H1 (cell line): ENCODE measurements at regions not wholly inside any gene's neighbourhood (a gene's known extent, or its start where the extent isn't known, plus 50 kb on each side); places are given as distances from the start of the nearest gene placed in this dataset.

ENCODE experiments used
- CTCF ChIA-PET: fragments of 300-600 bp; sonication (Branson Sonifier 250); formaldehyde crosslinking; loops from one replicate; lab custom pipeline; 2021; ENCODE audit not compliant: partially characterized antibody; lab: Charles Lee
- POLR2A ChIA-PET: fragments of 300-600 bp; sonication (Branson Sonifier 250); formaldehyde crosslinking; loops from one replicate; lab custom pipeline; 2021; ENCODE audit warnings: inconsistent platforms; ENCODE audit not compliant: partially characterized antibody; lab: Charles Lee
- DNase-seq, 2 experiments: peaks; one replicate each; pipeline versions ENCODE4 v3.0.0 to v3.0.0-alpha.2; 2010 to 2022; ENCODE audit warnings: low spot score in 2 of 2, low read depth in 1 of 2, mixed read lengths in 1 of 2
- FAIRE-seq: peaks from 2 replicates; lab custom pipeline; 2011; peaks lifted over from hg19 to GRCh38; lab: Jason Lieb, UNC
- H2AFZ ChIP-seq: 2 replicates; pipeline ENCODE4 v1.8.1; 2012; ENCODE audit warnings: low read length, inconsistent platforms
- H2AK5ac ChIP-seq: 2 replicates; pipeline ENCODE4 v1.6.1; 2013; ENCODE audit warnings: low read depth, low read length
- H2BK120ac ChIP-seq: replicated peaks from 2 replicates; pipeline ENCODE3; 2013; ENCODE audit warnings: low read depth, low read length, inconsistent platforms
- H2BK12ac ChIP-seq: 2 replicates; pipeline ENCODE4 v1.6.1; 2013; ENCODE audit warnings: low read depth, low read length
- H2BK15ac ChIP-seq: 2 replicates; pipeline ENCODE4 v1.6.1; 2013; ENCODE audit warnings: low read length
- H2BK20ac ChIP-seq: 2 replicates; pipeline ENCODE4 v1.6.1; 2013; ENCODE audit warnings: low read length
- H2BK5ac ChIP-seq: 2 replicates; pipeline ENCODE4 v1.6.1; 2013; ENCODE audit warnings: low read depth, low read length
- H3K14ac ChIP-seq: 2 replicates; pipeline ENCODE4 v1.6.1; 2013; ENCODE audit warnings: inconsistent platforms; ENCODE audit not compliant: insufficient read length
- H3K18ac ChIP-seq: 2 replicates; pipeline ENCODE4 v1.6.1; 2013; ENCODE audit warnings: low read length; ENCODE audit errors: extremely low read depth
- H3K23ac ChIP-seq: 2 replicates; pipeline ENCODE4 v1.6.1; 2013; ENCODE audit warnings: inconsistent platforms; ENCODE audit not compliant: insufficient read length
- H3K23me2 ChIP-seq: 2 replicates; pipeline ENCODE4 v1.6.1; 2013; ENCODE audit warnings: low read depth, low read length
- H3K27ac ChIP-seq: 2 replicates; pipeline ENCODE4 v1.6.1; 2011; ENCODE audit warnings: low read depth, low read length, inconsistent platforms
- H3K27me3 ChIP-seq, 4 experiments: replicated peaks in 1 of 4; 1 replicate in 1 of 4; 2 replicates in 3 of 4; pipeline versions ENCODE4 v1.6.1 to v1.8.1; 2011 to 2013; ENCODE audit warnings: low read length in 3 of 4, mild to moderate bottlenecking in 3 of 4, inconsistent platforms in 2 of 4, mixed read lengths in 2 of 4, moderate library complexity in 1 of 4; ENCODE audit not compliant: control insufficient read depth in 3 of 4, insufficient read depth in 3 of 4; ENCODE audit errors: extremely low read depth in 1 of 4
- H3K36me3 ChIP-seq, 4 experiments: 2 replicates each; pipeline versions ENCODE4 v1.6.1 to v1.8.1; 2011 to 2013; ENCODE audit warnings: mild to moderate bottlenecking in 4 of 4, low read length in 3 of 4, moderate library complexity in 2 of 4, control low read depth in 1 of 4, inconsistent platforms in 1 of 4; ENCODE audit not compliant: insufficient read depth in 4 of 4, control insufficient read depth in 2 of 4
- H3K4ac ChIP-seq: replicated peaks from 2 replicates; pipeline ENCODE3; 2013; ENCODE audit warnings: low read length, low read depth, mixed read lengths, inconsistent platforms; ENCODE audit not compliant: insufficient read length
- H3K4me1 ChIP-seq, 4 experiments: replicated peaks in 1 of 4; 1 replicate in 1 of 4; 2 replicates in 3 of 4; pipeline versions ENCODE4 v1.6.1 to v1.8.1; 2011 to 2013; ENCODE audit warnings: low read length in 3 of 4, inconsistent platforms in 2 of 4, mixed read lengths in 1 of 4; ENCODE audit not compliant: insufficient read depth in 4 of 4, control insufficient read depth in 3 of 4
- H3K4me2 ChIP-seq, 2 experiments: 2 replicates each; pipeline versions ENCODE4 v1.6.1 to v1.8.1; 2011 to 2013; ENCODE audit warnings: low read depth in 2 of 2, low read length in 2 of 2, control low read depth in 1 of 2, inconsistent platforms in 1 of 2, mild to moderate bottlenecking in 1 of 2; ENCODE audit not compliant: insufficient read depth in 1 of 2
- H3K4me3 ChIP-seq, 4 experiments: fragments of 200-600, 300-600 bp in 1 of 4; sonication (generic), shearing (Covaris generic), sonication (Bioruptor Twin) in 1 of 4; 2 replicates each; pipeline versions ENCODE4 v1.5.1 to v1.8.1; 2011 to 2016; ENCODE audit warnings: low read length in 4 of 4, low read depth in 3 of 4, control low read depth in 2 of 4, inconsistent platforms in 2 of 4, mild to moderate bottlenecking in 2 of 4, mixed read lengths in 1 of 4, moderate library complexity in 1 of 4; ENCODE audit not compliant: insufficient read depth in 2 of 4; ENCODE audit errors: extremely low read depth in 1 of 4
- H3K56ac ChIP-seq: replicated peaks from 2 replicates; pipeline ENCODE3; 2013; ENCODE audit warnings: low read depth, mild to moderate bottlenecking, mixed read lengths, low read length, inconsistent platforms; ENCODE audit not compliant: insufficient read length
- H3K79me1 ChIP-seq: 2 replicates; pipeline ENCODE4 v1.6.1; 2013; ENCODE audit warnings: low read depth, low read length, control low read depth
- H3K79me2 ChIP-seq, 2 experiments: 2 replicates each; pipeline versions ENCODE4 v1.6.1 to v1.8.1; 2012 to 2013; ENCODE audit warnings: low read length in 2 of 2, mild to moderate bottlenecking in 2 of 2, inconsistent platforms in 1 of 2; ENCODE audit not compliant: insufficient read depth in 2 of 2, control insufficient read depth in 1 of 2
- H3K9ac ChIP-seq, 4 experiments: replicated peaks in 1 of 4; 1 replicate in 1 of 4; 2 replicates in 3 of 4; pipeline versions ENCODE4 v1.6.1 to v1.8.1; 2011 to 2013; ENCODE audit warnings: low read depth in 3 of 4, low read length in 3 of 4, control low read depth in 2 of 4, mild to moderate bottlenecking in 2 of 4, moderate library complexity in 2 of 4, inconsistent platforms in 1 of 4; ENCODE audit errors: extremely low read depth in 1 of 4
- H3K9me3 ChIP-seq, 2 experiments: 2 replicates each; pipeline versions ENCODE4 v1.6.1 to v1.8.1; 2012 to 2013; ENCODE audit warnings: mild to moderate bottlenecking in 2 of 2, moderate library complexity in 2 of 2, control low read depth in 1 of 2, inconsistent platforms in 1 of 2, low read depth in 1 of 2, low read length in 1 of 2, mixed read lengths in 1 of 2; ENCODE audit not compliant: insufficient read depth in 2 of 2
- H4K20me1 ChIP-seq, 2 experiments: replicated peaks in 1 of 2; 2 replicates each; pipeline versions ENCODE3 to v1.8.1; 2011 to 2013; ENCODE audit warnings: inconsistent platforms in 2 of 2, low read length in 2 of 2, mild to moderate bottlenecking in 1 of 2; ENCODE audit not compliant: insufficient read depth in 2 of 2, control insufficient read depth in 1 of 2
- H4K5ac ChIP-seq: 2 replicates; pipeline ENCODE4 v1.6.1; 2013; ENCODE audit warnings: low read length, low read depth, mixed read lengths, inconsistent platforms; ENCODE audit not compliant: insufficient read length
- H4K8ac ChIP-seq: 2 replicates; pipeline ENCODE4 v1.8.0; 2013; ENCODE audit warnings: mild to moderate bottlenecking, moderate library complexity, low read length, inconsistent platforms; ENCODE audit not compliant: insufficient read depth; ENCODE audit errors: extremely low read depth
- H4K91ac ChIP-seq: replicated peaks from 2 replicates; pipeline ENCODE3; 2013; ENCODE audit warnings: low read length, mixed read lengths, inconsistent platforms; ENCODE audit not compliant: insufficient read length
- CBX5 ChIP-seq: fragments of 300-800, 300-1000 bp; sonication (generic); IDR thresholded peaks from 2 replicates; pipeline ENCODE4 v1.7.1; 2016; ENCODE audit warnings: antibody characterized with exemption, low read length, low read depth
- CBX8 ChIP-seq: fragments of 300-800, 300-1000 bp; sonication (generic); IDR thresholded peaks from 2 replicates; pipeline ENCODE4 v1.7.1; 2016; ENCODE audit warnings: low read depth, low read length, borderline replicate concordance
- CREB1 ChIP-seq: IDR thresholded peaks from 2 replicates; pipeline ENCODE4 v1.6.1; 2012; ENCODE audit warnings: inconsistent platforms
- EGR1 ChIP-seq: IDR thresholded peaks from 2 replicates; pipeline ENCODE4 v1.6.1; 2011; ENCODE audit warnings: low read depth, low read length, borderline replicate concordance
- EP300 ChIP-seq, 2 experiments: IDR thresholded peaks; 1 replicate in 1 of 2; 2 replicates in 1 of 2; pipeline ENCODE4 v1.6.1; 2011 to 2012; ENCODE audit warnings: low read depth in 2 of 2, low read length in 2 of 2, mild to moderate bottlenecking in 2 of 2, borderline replicate concordance in 1 of 2, inconsistent platforms in 1 of 2, moderate library complexity in 1 of 2
- GTF2F1 ChIP-seq: IDR thresholded peaks from 2 replicates; pipeline ENCODE4 v1.6.1; 2012; ENCODE audit warnings: low read depth, low read length, improper control_type of control experiment, borderline replicate concordance
- KDM1A ChIP-seq: fragments of 200-600, 300-600 bp; sonication (generic); IDR thresholded peaks from 2 replicates; pipeline ENCODE4 v1.7.1; 2016; ENCODE audit warnings: mild to moderate bottlenecking, low read length, borderline replicate concordance
- RFX5 ChIP-seq: IDR thresholded peaks from 2 replicates; pipeline ENCODE4 v1.6.1; 2011; ENCODE audit warnings: low read depth, low read length, improper control_type of control experiment, borderline replicate concordance
- SAP30 ChIP-seq: fragments of 300-600 bp; sonication (generic); IDR thresholded peaks from 2 replicates; pipeline ENCODE4 v1.7.1; 2012; ENCODE audit warnings: low read length, moderate library complexity, mild to moderate bottlenecking, inconsistent platforms; ENCODE audit not compliant: insufficient read depth, insufficient replicate concordance
- SUZ12 ChIP-seq: fragments of 200-600 bp; sonication (generic); IDR thresholded peaks from 2 replicates; pipeline ENCODE4 v1.6.1; 2012; ENCODE audit warnings: mild to moderate bottlenecking, inconsistent platforms, low read length, moderate library complexity, mixed read lengths
- WGBS, 2 experiments: shearing (Covaris generic) in 1 of 2; methylation state at CpG; one replicate each; pipeline versions ENCODE4 v1.1.6 to v1.1.7; 2013 to 2015; ENCODE audit warnings: low lambda C conversion rate in 2 of 2, mixed read lengths in 2 of 2, inconsistent platforms in 1 of 2, low coverage in 1 of 2, missing lambda C conversion rate in 1 of 2; ENCODE audit not compliant: insufficient replicate concordance in 2 of 2, insufficient coverage in 1 of 2, insufficient read length in 1 of 2; ENCODE audit errors: extremely low coverage in 1 of 2, missing lambda C conversion rate in 1 of 2; 5-methylcytosine and 5-hydroxymethylcytosine counted together
- TF ChIP-seq, protein P1 (sequence below): IDR thresholded peaks from 2 replicates; pipeline ENCODE4 v1.6.1; 2011; ENCODE audit warnings: low read length, improper control_type of control experiment

DNA sequence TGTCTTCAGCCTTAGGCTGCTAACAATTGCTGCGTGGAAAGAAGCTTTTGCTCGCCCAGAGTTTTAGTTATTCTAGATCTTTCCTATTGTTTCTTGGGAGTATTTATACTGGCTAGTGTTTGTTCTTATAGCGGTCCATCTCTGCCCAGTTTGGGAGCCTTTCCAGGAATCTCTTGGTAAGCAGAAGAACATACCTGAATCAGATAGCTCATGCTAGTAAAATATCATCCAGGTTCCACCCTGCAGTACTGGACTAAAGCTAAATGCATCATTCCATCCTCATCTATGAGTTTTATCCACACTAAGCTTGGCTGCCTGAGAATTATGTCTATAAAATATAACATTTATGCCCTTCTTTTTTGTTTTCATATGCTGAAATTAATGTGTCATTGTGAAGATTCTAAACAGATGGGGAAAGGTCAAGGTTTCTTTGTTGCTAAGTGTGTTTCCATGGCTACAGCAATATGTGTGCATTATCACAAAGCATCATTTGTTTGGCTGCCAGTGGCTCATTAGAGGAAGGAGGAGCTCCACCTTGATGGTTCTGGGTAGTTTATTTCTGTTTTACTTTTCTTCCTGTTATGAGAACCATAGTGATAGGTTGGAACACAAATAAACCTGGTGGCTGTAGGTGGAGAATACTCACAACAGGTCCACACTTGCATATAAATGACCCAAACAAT, 182.8 kb downstream of the PIK3C3 start:
- Histone ChIP-seq H4K8ac (no peak overlapping the region), H4K91ac (no peak overlapping the region), H3K27ac (no peak overlapping the region), H2BK20ac (no peak overlapping the region), H2BK5ac (no peak overlapping the region), H2BK15ac (no peak overlapping the region), H2BK12ac (no peak overlapping the region), H3K4me1 (no peaks in the 10 kb centered on the region), H3K14ac (no peak overlapping the region), H3K4ac (no peak overlapping the region), H3K27me3 (no peaks in the 10 kb centered on the region), H3K4me2 (no peak overlapping the region), H3K18ac (no peak overlapping the region), H3K36me3 (no peaks in the 10 kb centered on the region; a peak in 1 of 8 replicates), H3K79me2 (no peaks in the 10 kb centered on the region), H4K20me1 (no peaks in the 10 kb centered on the region), H3K56ac (no peak overlapping the region), H3K23ac (no peak overlapping the region), H3K79me1 (no peaks in the 10 kb centered on the region), H2AFZ (no peak overlapping the region), H2AK5ac (no peak overlapping the region), H4K5ac (no peak overlapping the region), H3K23me2 (no peaks in the 10 kb centered on the region), H2BK120ac (no peak overlapping the region), H3K9ac (no peak overlapping the region), H3K4me3 (no peak overlapping the region), H3K9me3 (peaks cover 14 to 15% of the 10 kb centered on the region in 2 experiments)
- CTCF ChIA-PET, result interaction anchor here (1.0 to 1.2 kb wide), 2 partner anchors 9 to 85 kb away, joined by 3 to 5 read pairs; no protein-coding TSS in a partner anchor
- POLR2A ChIA-PET, result no interaction called here
- DNase-seq (no peak), FAIRE-seq (no peak)
- 98% methylated on average over 3 of the region's 3 CpGs; no CpG with 5 or more reads in 1 of the 2 experiments for WGBS, 2 experiments
- no peak for TF ChIP-seq CBX5
- no peak for TF ChIP-seq GTF2F1
- TF ChIP-seq EP300 (IDR thresholded peaks at IDR 0.05; ENCODE audit: borderline replicate concordance in 1 of 2, low read depth in 2 of 2, low read length in 2 of 2), result no peak
- TF ChIP-seq CREB1, result no peak
- TF ChIP-seq CBX8, result no peak
- no peak for TF ChIP-seq SUZ12
- no peak for TF ChIP-seq KDM1A
- no peak for TF ChIP-seq SAP30
- TF ChIP-seq, protein P1, sequence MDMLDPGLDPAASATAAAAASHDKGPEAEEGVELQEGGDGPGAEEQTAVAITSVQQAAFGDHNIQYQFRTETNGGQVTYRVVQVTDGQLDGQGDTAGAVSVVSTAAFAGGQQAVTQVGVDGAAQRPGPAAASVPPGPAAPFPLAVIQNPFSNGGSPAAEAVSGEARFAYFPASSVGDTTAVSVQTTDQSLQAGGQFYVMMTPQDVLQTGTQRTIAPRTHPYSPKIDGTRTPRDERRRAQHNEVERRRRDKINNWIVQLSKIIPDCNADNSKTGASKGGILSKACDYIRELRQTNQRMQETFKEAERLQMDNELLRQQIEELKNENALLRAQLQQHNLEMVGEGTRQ, result no peak
- no peak for TF ChIP-seq RFX5
- TF ChIP-seq EGR1, result no peak
